ENCODE measurements at regions not wholly inside any gene's neighbourhood (a gene's known extent, or its start where the extent isn't known, plus 50 kb on each side); places are given as distances from the start of the nearest gene placed in this dataset.

DNA sequence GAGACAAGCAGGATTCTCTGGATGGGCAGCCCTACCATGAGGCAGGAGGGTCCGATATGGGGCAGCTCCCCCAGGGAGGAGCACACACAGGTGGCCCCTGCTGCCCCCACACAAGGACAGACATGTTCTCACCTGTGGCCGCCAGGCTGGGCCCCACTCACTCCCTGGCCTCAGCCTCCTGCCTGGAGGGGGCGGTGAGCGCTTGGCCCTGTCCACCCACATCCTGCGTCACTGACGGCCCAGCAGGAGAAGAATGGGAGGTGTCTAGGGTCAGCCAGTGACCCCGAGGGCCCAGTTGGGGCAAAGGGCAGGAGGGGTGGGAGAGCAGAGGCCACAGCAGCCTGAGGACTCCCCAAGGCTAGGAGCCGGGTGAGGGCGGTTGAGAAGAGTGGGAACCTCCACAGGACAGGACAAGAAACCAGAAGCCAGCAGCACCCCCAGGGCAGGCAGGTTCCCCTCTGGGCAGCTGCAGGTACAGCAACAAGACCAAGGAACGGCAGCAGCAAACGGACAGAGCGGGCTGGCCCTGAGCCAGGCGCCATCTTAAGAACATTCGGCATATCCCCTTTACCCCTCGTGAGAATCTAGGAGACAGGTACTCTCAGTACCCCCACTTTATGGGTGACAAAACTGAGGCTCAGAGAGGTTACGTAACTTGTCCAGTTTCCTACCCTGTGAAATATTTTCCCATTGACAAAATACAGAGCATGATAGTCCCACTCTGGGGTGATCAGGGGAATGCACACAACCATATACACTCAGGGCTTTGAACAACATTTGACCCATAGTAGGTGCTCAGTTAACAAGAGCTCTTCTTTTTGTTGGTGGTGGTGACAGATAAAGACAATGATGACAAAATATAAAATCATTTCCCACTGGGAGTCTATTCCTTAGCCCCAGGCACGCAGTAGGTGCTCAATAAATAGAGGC lies 74.3 kb downstream of the NCOR2 start:
- no TSS peak for BruUV-seq (replicated peaks)
- no peak for FAIRE-seq
- intact Hi-C loops (cut with micrococcal nuclease; ENCODE audit: unreplicated experiment): loop anchor here (5.0 kb wide), 2 partner anchors 41 to 54 kb away; no protein-coding TSS in a partner anchor

More for the DNA sequence above, 74.3 kb downstream of the NCOR2 start:
- Histone ChIP-seq H3K4me1 (ENCODE audit: control insufficient read depth, insufficient read depth, low read length) (peaks cover 62% of the 10 kb centered on the region), H3K27me3 (replicated peaks in 1 of 2; ENCODE audit: control insufficient read depth in 2 of 2, insufficient read depth in 2 of 2, low read length in 1 of 2) (no peaks in the 10 kb centered on the region), H3K9me3 (replicated peaks; ENCODE audit: control insufficient read depth, insufficient read depth, low read length) (no peaks in the 10 kb centered on the region), H3K27ac (ENCODE audit: control insufficient read depth, insufficient read depth) (peak overlapping the region; percentile 91), H3K79me2 (ENCODE audit: control insufficient read depth, insufficient read depth, low read length) (peaks cover 65% of the 10 kb centered on the region), H4K20me1 (ENCODE audit: control insufficient read depth, insufficient read depth) (no peaks in the 10 kb centered on the region), H3K36me3 (ENCODE audit: control insufficient read depth in 2 of 2, insufficient read depth in 2 of 2, low read length in 1 of 2) (peaks cover 15 to 29% of the 10 kb centered on the region in 2 experiments), H3K4me2 (ENCODE audit: control insufficient read depth, insufficient read depth) (peak overlapping the region; percentile 70), H3K9ac (ENCODE audit: control insufficient read depth, insufficient read depth, low read length) (peak overlapping the region; percentile 49), H3K4me3 (no peak overlapping the region), H2AFZ (ENCODE audit: control insufficient read depth, low read depth, low read length) (no peak overlapping the region)
- in situ Hi-C loops (cut with MboI): no loop called here
- no peak for DNase-seq (ENCODE audit: low read depth, low spot score)
- ChIA-PET SMC1A (ENCODE audit: uncharacterized antibody, unreplicated experiment) (interaction anchor here (0.7 to 2.6 kb wide), 15 partner anchors 9 to 219 kb away, joined by 3 to 18 read pairs (median 4); no protein-coding TSS in a partner anchor), RAD21 (ENCODE audit: unreplicated experiment) (interaction anchor here (0.6 to 2.2 kb wide), 16 partner anchors 8 to 274 kb away, joined by 3 to 18 read pairs (median 4); no protein-coding TSS in a partner anchor), CTCF (interaction anchor here (0.7 to 2.2 kb wide), 11 partner anchors 11 to 281 kb away, joined by 3 to 7 read pairs (median 4); no protein-coding TSS in a partner anchor), POLR2A (interaction anchor here (0.9 to 1.4 kb wide), 6 partner anchors 10 to 428 kb away, joined by 3 to 15 read pairs (median 4); no protein-coding TSS in a partner anchor)
- TF ChIP-seq EGR1 (IDR thresholded peaks at IDR 0.05; ENCODE audit: borderline replicate concordance in 1 of 2, low read depth in 2 of 2, low read length in 2 of 2) (peak in 1 of 2 experiments; percentile 71; a peak in 2 of 3 replicates), DPF2 (IDR thresholded peaks at IDR 0.05) (peak; percentile 32; the same call in 1 of the 2 replicates), BHLHE40 (IDR thresholded peaks at IDR 0.05; ENCODE audit: borderline replicate concordance in 1 of 2, low read depth in 2 of 2, low read length in 1 of 2) (no peak), NBN (IDR thresholded peaks at IDR 0.05) (no peak), NKRF (conservative IDR thresholded peaks at IDR 0.05) (0 out of 2 replicates have a peak, but pooled peaks have one; percentile 1), GATAD2B (conservative IDR thresholded peaks at IDR 0.05; ENCODE audit: low read depth) (0 out of 2 replicates have a peak, but pooled peaks have one; percentile 25), NR2F1 (conservative IDR thresholded peaks at IDR 0.05) (peak; percentile 89), NR2C1 (IDR thresholded peaks at IDR 0.05) (peak; percentile 52; the same call in 1 of the 2 replicates), HDGF (IDR thresholded peaks at IDR 0.05) (peak; percentile 21; the same call in 1 of the 2 replicates), RUNX3 (IDR thresholded peaks at IDR 0.05; ENCODE audit: low read length) (peak; percentile 25; the same call in 1 of the 2 replicates)
- TF ChIP-seq, protein P1, sequence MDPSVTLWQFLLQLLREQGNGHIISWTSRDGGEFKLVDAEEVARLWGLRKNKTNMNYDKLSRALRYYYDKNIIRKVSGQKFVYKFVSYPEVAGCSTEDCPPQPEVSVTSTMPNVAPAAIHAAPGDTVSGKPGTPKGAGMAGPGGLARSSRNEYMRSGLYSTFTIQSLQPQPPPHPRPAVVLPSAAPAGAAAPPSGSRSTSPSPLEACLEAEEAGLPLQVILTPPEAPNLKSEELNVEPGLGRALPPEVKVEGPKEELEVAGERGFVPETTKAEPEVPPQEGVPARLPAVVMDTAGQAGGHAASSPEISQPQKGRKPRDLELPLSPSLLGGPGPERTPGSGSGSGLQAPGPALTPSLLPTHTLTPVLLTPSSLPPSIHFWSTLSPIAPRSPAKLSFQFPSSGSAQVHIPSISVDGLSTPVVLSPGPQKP (IDR thresholded peaks at IDR 0.05; ENCODE audit: low read depth, low read length): no peak
- TF ChIP-seq, protein P2, sequence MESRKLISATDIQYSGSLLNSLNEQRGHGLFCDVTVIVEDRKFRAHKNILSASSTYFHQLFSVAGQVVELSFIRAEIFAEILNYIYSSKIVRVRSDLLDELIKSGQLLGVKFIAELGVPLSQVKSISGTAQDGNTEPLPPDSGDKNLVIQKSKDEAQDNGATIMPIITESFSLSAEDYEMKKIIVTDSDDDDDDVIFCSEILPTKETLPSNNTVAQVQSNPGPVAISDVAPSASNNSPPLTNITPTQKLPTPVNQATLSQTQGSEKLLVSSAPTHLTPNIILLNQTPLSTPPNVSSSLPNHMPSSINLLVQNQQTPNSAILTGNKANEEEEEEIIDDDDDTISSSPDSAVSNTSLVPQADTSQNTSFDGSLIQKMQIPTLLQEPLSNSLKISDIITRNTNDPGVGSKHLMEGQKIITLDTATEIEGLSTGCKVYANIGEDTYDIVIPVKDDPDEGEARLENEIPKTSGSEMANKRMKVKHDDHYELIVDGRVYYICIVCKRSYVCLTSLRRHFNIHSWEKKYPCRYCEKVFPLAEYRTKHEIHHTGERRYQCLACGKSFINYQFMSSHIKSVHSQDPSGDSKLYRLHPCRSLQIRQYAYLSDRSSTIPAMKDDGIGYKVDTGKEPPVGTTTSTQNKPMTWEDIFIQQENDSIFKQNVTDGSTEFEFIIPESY (IDR thresholded peaks at IDR 0.05): peak; percentile 93; the same call in 1 of the 2 replicates
- ATAC-seq: no peak
- 65% methylated on average over 17 of the region's 17 CpGs for WGBS (ENCODE audit: insufficient coverage, insufficient replicate concordance, low lambda C conversion rate, missing lambda C conversion rate)

Measured in GM12878 (cell line).